Forelimb muscle (tissue), 1 donor: ENCODE measurements at regions not wholly inside any gene's neighbourhood (a gene's known extent, or its start where the extent isn't known, plus 50 kb on each side); places are given as distances from the start of the nearest gene placed in this dataset.

Experiments
- DNase-seq: peaks from one replicate; pipeline ENCODE4 v3.0.0-alpha.2; 2013; ENCODE audit warnings: low read depth

DNA sequence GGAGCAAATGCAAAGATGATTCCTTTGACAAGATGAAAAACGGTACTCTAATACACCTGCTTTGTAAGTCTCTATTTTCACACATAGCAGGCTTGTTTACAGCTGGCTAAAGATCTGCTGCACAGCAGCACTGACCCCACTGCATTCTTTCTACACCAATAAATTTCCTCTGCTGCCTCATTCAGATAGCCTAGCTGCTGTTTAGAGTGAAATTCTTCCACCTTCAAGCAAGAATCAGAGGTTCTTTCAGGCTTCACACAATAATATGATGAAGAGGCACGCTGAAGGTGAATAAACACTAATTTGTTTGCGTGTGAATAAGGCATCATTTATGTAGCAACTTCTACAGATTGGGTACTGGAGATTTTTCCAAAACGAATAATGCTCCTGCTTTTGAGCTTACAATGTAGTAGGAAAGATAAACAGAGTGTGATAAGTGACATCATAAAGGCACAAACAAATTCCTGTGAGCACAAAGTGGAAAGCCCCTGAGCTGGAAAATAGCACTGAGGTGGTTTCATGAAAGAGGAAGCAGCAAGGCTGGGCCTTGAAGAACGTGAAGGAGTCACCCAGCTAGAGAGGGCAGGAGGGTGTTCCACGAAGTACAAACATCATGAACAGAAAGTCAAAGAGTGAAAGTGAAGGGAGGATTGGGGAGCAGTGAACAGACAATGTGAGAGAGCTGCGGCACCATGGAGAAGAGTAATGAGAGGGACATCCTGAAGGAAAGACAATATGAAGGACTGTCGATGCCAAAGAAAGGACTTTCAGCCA, 543.4 kb downstream of the CD83 start:
- no peak for DNase-seq

DNA sequence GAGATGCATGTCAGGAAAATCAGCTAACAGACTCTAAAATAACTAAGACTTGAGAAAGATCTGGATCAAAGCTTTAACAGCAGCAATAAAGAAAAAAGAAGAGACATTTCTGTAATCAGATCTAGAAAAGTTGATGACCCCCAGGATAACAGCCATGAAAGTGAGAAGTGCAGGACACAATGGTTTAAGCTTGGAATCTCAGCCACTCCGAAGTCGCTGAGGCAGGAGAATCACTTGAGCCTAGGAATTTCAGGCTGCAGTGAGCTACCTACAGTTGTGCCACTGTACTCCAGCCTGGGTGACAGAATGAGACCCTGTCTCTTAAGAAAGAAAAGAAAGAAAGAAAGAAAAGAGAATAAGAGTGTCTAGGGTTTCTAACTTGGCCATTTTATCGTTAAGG, 544.1 kb downstream of the CD83 start:
- DNase-seq: no peak

DNA sequence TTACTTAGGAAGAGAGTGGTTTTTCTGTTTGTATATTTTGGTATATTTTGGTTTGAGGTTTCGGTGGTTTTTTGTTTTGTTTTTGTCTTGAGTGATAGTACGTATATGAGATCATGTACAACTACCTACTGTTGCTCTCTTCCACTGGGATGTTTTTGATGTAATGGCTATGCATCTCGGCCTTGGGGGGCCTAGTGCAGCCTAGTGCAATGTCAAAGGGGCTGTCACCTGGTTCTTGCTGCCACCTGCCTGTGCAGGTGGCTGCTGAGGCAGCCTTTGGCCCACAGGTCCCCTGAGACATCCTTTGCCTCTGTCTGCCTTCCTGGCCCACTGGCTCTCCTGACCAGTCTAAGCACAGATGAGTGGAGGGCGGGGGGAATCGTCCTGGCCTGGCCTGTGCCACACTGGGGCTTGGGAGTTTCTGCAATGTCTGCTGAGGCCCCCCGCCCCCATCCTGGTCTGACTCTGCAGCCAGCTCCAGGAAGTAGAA, 546.6 kb downstream of the CD83 start:
- no peak for DNase-seq

DNA sequence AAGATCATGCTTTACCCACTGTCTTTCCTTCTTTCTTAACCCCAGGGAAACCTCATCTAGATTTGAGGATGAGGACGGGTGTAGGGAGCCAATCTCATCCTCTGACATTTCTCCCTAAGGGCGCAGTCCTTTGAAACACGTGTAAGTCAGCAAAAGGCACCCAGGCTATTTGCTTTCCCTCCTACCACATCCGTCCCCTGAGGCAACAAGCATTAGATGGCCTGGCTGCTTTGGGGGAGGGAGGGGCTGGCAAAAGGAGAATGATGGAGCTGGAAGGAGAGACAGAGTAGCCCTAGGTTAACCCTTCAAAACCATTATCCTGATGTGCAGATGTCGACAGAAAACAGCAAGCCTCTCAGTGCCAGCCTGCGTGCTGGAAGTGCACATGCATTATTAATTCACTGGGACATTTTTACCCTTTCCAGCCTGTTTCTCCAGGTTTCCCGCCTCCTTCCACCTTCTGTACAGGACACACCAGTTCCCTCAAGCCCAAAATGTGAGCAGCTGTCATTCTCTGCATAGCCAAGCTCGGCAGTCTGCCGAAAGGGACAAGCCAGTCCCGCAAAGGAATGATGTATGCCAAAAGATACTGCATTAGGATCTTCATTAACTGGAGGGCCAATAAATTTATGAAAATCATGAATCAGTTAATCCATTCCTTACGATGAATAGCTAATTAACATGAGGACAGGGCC, 547.2 kb downstream of the CD83 start:
- DNase-seq: no peak

DNA sequence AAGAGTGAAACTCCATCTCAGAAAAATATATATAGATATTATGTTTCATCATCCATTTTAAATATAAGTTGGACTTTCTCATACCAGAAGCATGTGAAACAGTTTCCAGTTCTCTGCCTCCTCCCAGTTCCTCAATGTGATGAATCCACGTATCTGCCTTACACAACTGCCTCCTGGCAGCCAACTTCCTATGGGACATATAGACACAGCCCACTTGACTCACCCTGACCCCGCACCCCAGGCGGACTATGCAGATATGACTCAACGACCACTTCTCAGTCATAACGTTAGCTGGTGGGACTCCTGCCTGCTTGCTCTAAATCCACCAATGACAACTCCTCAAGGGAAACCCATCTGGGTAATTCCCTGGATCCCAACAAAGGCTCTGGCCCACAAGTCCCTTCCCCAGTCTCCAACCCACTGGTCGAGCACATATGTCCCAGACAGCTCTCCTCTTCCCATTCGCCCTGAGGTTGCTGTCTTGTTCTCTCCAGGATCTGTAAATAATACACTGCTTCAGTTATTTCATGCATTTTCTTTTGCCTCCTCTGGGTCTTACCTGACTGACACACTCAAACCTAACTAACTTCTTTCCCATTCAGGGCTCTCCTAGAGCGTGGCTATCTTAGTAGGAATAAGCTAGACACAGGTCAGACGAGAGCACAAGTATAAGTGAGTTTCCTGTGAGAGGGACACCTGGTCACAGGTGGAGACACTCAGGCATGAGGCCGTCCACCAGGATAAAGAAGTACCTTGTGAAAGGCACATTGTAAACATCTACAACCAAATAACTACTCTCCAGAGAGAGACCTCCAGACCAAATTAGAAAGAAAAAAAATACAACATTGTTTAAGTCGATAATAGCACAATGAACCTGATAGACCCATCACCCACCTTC, 548.5 kb downstream of the CD83 start:
- no peak for DNase-seq

DNA sequence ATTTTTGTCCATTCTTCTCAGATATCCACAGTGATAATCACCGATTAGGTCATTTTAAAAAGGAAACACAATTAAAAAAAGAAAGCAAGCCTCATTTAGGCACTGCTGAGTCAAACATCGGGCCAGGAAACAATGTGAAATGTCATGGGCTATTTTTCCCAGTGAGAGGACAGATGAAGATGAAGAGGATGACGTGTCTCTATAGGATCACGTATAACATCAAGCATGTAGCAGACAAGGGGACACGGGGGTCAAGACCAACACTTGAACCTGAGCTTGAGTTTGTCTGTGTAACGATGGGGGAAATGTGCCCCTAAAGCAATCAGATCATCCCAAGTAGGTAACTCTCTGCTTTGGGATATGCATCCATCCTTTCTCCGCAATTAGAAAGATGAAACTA, 553.2 kb downstream of the CD83 start:
- DNase-seq: no peak

DNA sequence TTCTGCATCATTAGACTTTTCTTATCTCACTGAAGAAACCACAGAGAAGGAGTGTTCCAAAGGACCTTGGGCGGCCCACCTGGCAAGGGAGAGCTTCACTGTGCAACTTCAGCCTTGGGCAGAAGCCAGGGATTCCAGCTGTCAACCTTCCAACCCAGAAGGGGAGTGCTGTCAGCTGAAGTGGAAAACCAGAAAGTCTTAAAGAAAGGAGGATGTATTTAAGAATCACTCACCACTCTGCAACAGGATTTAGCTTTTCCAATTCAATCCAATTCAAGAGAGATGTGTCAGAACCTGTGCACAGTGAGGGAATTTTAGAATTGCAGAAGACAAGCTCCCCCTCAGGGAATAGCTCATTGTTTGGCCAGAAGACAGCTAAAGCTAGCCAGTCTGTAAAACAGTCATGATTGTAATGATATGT, 553.7 kb downstream of the CD83 start:
- no peak for DNase-seq

DNA sequence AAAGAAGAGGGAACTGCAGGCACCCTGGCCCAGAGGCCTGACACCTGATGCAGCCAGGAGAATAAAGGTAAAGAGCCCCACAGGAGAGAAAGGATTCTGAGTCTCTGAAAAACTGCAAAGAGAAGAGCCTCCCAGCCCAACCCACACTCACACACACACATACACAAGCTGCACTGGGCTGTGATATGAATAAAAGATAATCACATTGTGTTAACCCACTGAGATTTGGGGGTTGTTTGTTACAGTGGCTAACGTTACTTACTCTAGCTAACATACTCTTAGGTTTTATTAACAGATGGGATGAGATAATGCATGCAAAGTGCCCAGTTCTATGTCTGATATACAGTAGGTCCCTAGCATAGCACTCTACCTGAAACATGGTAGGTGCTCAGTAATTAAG, 554.4 kb downstream of the CD83 start:
- DNase-seq: no peak

DNA sequence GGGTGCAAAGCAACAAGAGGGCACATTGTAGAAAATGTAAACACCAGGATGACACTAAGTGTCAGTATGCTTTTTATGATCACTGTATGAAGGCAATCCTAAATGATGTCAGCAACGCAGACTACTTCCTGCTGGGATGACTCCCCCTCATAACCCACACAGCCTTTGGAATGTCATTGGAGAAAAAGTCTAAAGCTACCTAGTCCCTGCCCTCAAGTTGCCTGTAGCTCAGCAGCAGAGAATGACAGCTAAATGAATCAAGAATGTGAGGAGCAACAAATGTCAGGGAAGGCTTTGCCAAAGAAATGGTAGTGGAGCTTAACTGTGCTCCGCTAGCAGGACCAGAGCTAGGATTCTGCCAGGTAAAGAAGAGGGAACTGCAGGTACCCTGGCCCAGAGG, 555.6 kb downstream of the CD83 start:
- DNase-seq: no peak

DNA sequence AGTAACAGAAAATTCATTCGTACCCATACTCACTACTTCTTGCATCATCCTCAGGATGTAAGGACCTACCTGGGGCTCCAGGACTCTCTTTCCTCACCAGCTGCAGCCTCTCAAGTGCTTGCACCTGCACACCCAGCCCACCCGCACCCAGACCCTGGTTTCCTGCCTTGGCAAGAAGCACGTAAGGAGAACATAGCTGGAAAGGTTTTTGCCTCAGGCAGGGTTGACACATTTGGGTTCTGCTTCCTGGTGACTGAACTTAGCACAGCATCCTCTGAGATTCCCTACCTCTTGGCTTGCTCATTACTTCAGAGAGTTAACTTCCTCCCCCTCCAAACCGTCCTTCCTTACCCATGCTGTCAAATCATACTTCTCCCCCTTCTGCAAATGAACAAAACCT, 556.9 kb downstream of the CD83 start:
- DNase-seq: no peak

DNA sequence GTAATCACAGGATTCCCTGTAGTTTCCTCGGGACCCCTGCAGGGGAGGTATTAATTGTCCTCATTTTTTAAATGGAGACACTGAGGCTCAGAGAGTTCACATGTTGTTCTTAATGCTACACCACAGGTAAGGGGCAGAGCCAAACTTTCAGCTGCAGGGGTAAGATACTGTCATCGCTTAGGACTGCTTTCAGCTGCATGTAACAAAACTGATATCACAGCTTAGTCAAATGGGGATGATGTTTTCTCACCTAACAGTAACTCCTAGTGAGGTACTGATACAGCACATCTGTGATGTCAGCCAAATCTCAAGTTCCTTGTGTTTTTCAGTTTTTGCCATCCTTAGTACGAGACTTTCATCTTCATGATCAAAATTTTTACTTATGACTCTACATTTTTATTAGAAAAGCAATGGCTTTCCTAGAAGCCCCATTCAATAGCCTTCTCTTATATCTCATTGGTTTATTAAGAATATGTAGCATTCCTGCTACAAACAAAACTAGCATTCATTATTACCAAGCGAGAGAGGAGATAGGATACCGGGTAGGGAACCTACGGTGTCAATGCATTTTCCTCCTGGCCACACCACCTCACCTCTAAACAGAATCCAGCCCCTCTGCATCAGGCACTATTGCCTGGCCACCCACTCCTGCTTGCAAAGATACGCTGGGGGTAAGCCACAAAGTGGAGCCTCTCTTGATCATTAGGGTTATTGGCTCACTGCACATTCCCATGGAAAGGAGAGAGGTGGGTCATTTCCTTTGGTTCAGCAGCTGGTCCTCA, 557.5 kb downstream of the CD83 start:
- DNase-seq: no peak

DNA sequence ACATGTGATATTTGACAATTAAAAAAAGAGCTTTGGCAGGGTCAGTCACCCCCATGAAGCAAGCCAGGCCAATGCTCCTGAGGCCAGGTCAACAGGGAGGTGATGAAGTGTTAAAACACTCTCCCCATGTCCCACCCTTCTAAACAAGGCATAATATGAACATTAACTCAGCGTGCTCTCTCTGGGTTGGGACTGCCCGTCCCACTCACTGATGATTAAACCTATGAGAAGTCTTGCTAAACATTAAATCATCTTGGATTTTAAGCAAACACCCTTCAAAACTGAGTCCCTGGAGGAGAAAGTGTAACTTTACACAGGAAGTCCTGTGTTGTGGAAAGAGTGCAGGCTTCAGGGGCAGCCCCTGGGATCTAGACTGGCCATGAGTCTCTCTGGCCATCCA, 558.5 kb downstream of the CD83 start:
- DNase-seq: no peak

DNA sequence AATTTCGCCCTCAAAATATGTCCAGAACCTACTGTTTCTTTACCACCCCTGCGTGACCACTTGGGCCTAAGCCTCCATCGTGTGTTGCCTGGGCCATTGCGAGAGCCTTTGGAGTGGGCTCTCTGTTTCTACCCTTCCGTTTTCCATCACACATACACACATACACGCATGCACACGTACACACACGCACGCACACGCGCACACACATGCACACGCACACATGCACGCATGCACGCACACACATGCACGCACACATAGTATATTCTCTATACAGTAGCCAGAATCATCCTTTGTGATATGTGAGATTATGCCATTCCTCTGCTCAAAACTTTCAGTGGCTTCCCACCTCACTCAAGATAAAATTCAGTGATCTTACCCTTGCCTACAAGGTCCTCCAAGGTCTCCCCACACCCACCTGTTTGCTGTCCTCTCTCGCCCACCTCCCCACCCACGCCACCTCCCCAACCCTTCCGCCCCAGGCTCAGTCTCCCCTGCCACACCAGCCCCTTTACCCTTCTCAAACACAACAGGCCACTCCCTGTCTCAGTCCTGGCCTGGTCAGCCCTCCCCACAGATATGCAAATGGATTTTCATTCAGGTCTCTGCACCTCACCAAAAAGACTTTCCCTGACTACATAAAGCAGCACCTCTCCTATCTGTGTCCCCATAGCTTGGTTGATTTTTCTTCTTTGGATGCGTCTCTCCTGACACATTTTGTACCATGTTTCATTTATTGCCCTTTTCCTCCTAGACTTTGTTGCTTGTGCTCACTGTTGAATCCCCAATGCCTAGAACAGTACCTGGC, 559.6 kb downstream of the CD83 start:
- DNase-seq: no peak

DNA sequence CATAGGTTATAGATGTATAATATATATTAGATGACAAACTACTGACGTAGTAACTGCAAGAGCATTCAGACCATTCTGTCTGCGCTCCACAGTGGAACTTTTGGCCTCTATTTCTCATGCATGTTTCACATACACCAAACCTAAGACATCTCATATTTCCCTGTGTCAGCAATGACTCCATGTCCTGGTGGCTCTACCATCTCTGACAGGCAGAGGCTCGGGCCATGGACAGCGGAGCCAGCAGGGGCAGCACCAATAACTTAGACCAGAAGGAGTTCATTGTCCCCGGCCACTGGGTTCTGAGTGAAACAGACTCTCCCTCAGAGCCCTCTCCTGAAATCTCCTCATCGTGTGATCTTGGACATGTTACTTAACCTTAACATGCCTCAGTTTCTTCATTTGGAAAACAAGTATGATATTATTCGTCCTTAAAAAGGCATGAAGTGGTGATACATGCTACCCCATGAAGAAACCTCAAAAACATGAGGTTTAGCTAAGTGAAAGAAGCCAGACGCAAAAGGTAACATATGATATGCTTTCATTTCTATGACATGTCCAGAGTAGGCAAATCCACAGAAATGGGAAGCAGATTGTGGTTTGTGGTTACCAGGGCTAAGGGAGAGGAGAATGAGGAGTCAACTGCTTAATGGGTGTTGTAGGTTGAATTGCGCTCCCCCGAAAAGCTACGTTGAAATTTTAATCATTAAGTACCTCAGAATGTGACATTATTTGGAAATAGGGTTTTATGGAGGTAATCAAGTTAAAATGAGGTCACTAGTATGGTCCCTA, 564.0 kb upstream of the JARID2 start:
- DNase-seq: no peak

DNA sequence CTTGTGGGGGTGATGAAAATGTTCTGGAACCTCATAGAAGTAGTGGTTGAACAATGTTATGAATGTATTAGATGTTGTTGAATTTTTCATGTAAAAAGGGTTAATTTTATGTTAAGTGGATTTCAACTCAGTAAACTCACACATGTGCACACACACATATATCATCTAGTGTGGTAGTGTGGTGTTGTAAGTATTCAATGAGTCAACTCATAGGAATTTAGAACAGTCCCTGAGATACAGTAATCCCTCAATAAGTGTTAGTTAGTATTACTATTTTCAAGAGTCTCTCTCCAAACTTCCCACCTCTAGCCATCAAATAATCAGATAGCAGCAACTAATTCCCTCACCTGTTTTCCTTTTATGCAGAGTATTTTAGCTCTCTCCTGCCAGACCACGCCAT, 563.1 kb upstream of the JARID2 start:
- DNase-seq: no peak

DNA sequence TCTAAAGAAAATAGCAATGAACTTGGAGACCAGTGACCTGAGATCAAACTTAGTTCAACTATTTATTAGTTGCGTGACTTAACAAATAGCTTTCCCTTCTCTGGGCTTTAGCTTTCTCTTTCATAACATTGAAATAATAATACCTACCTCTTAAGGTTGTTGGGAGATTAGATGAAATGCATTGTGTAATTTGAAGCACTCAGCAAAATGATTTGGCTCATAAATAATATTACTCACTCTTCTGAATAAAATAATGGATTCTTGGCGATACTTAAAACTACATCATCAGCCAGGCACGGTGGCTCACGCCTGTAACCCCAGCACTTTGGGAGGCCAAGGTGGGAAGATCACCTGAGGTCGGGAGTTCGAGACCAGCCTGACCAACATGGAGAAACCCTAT, 556.2 kb upstream of the JARID2 start:
- no peak for DNase-seq

DNA sequence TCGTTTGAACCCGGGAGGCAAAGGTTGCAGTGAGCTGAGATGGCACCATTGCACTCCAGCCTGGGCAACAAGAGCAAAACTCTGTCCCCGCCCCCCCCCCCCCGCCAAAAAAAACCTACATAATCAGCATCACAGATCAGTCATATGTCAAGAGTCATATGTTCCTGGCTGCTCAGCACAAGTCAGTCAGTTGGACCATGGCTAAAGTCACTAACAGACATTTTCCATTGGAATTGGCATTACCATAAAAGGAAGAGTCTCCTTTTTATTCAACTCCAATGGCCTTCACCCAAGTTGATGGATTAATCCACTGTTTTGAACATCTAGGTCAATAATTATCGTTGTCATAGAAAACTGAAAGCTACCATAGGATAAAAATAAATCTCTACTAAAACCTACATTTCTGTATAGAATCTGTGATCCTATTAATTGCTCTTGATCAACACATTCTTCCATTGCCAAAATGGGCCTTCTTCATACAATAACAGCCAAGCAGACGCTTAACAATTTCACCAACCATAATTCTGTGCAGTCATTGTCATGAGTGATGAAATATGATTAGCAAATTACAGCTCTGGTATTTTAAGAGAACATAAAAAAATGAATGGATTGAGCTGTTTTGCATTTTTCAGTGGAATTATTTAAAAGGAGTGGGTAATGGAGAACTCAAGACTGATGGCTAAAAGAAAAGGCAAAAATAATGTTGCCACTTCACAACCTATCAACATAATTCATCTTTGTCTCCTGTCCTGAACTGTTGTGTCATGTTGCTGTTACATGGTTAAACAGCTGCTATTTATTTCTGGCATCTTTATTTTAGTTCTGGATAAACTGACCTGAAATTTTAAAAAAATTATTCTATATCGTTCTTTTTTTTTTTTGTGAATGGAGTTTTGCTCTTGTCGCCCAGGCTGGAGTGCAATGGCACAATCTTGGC, 555.5 kb upstream of the JARID2 start:
- DNase-seq: no peak

DNA sequence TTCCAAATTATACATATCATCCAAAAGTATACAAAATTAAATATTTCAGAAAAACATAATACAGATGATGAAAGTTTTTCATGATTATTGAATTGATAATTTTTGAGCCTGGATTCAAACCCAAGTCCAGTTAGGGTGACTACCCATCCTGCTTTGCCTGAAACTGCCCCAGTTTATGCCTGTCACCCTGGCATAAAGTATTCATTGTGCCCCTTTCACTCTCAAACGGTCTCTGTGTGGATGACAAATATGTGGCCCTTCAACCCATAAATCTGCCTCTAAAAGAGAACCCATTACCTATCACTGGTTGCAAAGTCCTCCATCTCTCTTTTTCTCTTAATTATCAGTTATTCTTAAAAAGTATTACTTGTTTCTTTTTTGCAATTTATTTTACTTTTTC, 553.7 kb upstream of the JARID2 start:
- no peak for DNase-seq
